ENCODE measurements at regions not wholly inside any gene's neighbourhood (a gene's known extent, or its start where the extent isn't known, plus 50 kb on each side); places are given as distances from the start of the nearest gene placed in this dataset.
"Not testable (repeated sequence)": the region's sequence is repeated elsewhere in the genome, so short reads cannot be mapped to it uniquely, and the experiment has no call there.

- DNase-seq (ENCODE audit: low read depth) = no peak
These were observed 1169.4 kb upstream of the CELF2 start for GRCh38 chr10:9848278-9848677.

GRCh38 chr10:9848981-9849380, 1168.7 kb upstream of the CELF2 start:
- no peak for DNase-seq (ENCODE audit: low read depth)

GRCh38 chr10:9850415-9850814, 1167.3 kb upstream of the CELF2 start:
- no peak for DNase-seq (ENCODE audit: low read depth)

- DNase-seq (ENCODE audit: low read depth) = no peak
These were observed 1165.9 kb upstream of the CELF2 start for GRCh38 chr10:9851808-9852207.

- no peak for DNase-seq (ENCODE audit: low read depth)
These were observed 1164.0 kb upstream of the CELF2 start for GRCh38 chr10:9853405-9854355.

GRCh38 chr10:9855451-9855850, 1162.2 kb upstream of the CELF2 start:
- not testable (repeated sequence) for DNase-seq (ENCODE audit: low read depth)

GRCh38 chr10:9858816-9859215, 1158.9 kb upstream of the CELF2 start:
- no peak for DNase-seq (ENCODE audit: low read depth)

- no peak for DNase-seq (ENCODE audit: low read depth)
These were observed 1157.6 kb upstream of the CELF2 start for GRCh38 chr10:9860045-9860444.

GRCh38 chr10:9863559-9864121, 1154.0 kb upstream of the CELF2 start:
- DNase-seq (ENCODE audit: low read depth) = no peak

GRCh38 chr10:9868499-9868898, 1149.2 kb upstream of the CELF2 start:
- no peak for DNase-seq (ENCODE audit: low read depth)

GRCh38 chr10:9869205-9869604, 1148.5 kb upstream of the CELF2 start:
- DNase-seq (ENCODE audit: low read depth) = no peak

GRCh38 chr10:9869606-9870176, 1148.0 kb upstream of the CELF2 start:
- DNase-seq (ENCODE audit: low read depth) = no peak

GRCh38 chr10:9875353-9875752, 1142.3 kb upstream of the CELF2 start:
- no peak for DNase-seq (ENCODE audit: low read depth)

GRCh38 chr10:9877978-9878377, 1139.7 kb upstream of the CELF2 start:
- no peak for DNase-seq (ENCODE audit: low read depth)

GRCh38 chr10:9878383-9878782, 1139.3 kb upstream of the CELF2 start:
- DNase-seq (ENCODE audit: low read depth) = no peak

GRCh38 chr10:9885761-9886160, 1131.9 kb upstream of the CELF2 start:
- no peak for DNase-seq (ENCODE audit: low read depth)

- no peak for DNase-seq (ENCODE audit: low read depth)
These were observed 1130.9 kb upstream of the CELF2 start for GRCh38 chr10:9886772-9887171.

- no peak for DNase-seq (ENCODE audit: low read depth)
These were observed 1122.2 kb upstream of the CELF2 start for GRCh38 chr10:9895453-9895852.

GRCh38 chr10:9895981-9896380, 1121.7 kb upstream of the CELF2 start:
- no peak for DNase-seq (ENCODE audit: low read depth)

- no peak for DNase-seq (ENCODE audit: low read depth)
These were observed 1118.9 kb upstream of the CELF2 start for GRCh38 chr10:9898633-9899395.

GRCh38 chr10:9900751-9901150, 1116.9 kb upstream of the CELF2 start:
- no peak for DNase-seq (ENCODE audit: low read depth)

GRCh38 chr10:9901971-9902370, 1115.7 kb upstream of the CELF2 start:
- DNase-seq (ENCODE audit: low read depth) = no peak
